Lung (tissue), 11 donors: ENCODE measurements at regions not wholly inside any gene's neighbourhood (a gene's known extent, or its start where the extent isn't known, plus 50 kb on each side); places are given as distances from the start of the nearest gene placed in this dataset.

Source experiments
- ATAC-seq: fragments of 200-7000 bp; cut with Tn5 transposase; one replicate; pipeline ENCODE4 v1.9.1; 2020; ENCODE audit warnings: moderate number of reproducible peaks; ENCODE audit not compliant: insufficient read depth, low FRiP score
- DNase-seq, 3 donors: peaks; one replicate each; pipeline ENCODE4 v3.0.0-alpha.2; 2013 to 2017
- H3K27ac ChIP-seq, 2 donors: one replicate each; pipeline ENCODE4 v1.5.1; 2013; ENCODE audit warnings: mild to moderate bottlenecking in 2 of 2, moderate library complexity in 2 of 2, control low read depth in 1 of 2, inconsistent platforms in 1 of 2, low read depth in 1 of 2, low read length in 1 of 2
- H3K27me3 ChIP-seq, 3 donors: one replicate each; pipeline ENCODE4 v1.5.1; 2013; ENCODE audit warnings: low read length in 2 of 3; ENCODE audit not compliant: control insufficient read depth in 3 of 3, insufficient read depth in 3 of 3
- H3K36me3 ChIP-seq, 4 donors: one replicate each; pipeline ENCODE4 v1.5.1; 2013; ENCODE audit warnings: low read length in 4 of 4, mild to moderate bottlenecking in 1 of 4, moderate library complexity in 1 of 4; ENCODE audit not compliant: control insufficient read depth in 4 of 4, insufficient read depth in 4 of 4
- H3K4me1 ChIP-seq, 5 donors: one replicate each; pipeline ENCODE4 v1.5.1; 2013; ENCODE audit warnings: low read length in 5 of 5, mild to moderate bottlenecking in 2 of 5, moderate library complexity in 1 of 5; ENCODE audit not compliant: control insufficient read depth in 5 of 5, insufficient read depth in 5 of 5
- H3K4me3 ChIP-seq: one replicate; pipeline ENCODE4 v1.5.1; 2013; ENCODE audit warnings: mild to moderate bottlenecking, control low read depth, moderate library complexity
- H3K9ac ChIP-seq, 2 donors: one replicate each; pipeline ENCODE4 v1.5.1; 2013; ENCODE audit warnings: low read length in 2 of 2, control low read depth in 1 of 2; ENCODE audit not compliant: insufficient read depth in 1 of 2
- H3K9me3 ChIP-seq, 4 donors: one replicate each; pipeline ENCODE4 v1.5.1; 2013; ENCODE audit warnings: low read length in 3 of 4, mild to moderate bottlenecking in 1 of 4, moderate library complexity in 1 of 4; ENCODE audit not compliant: control insufficient read depth in 4 of 4, insufficient read depth in 3 of 4
- WGBS, 2 donors: extraction: QIAGEN DNeasy Blood & Tissue Kit; methylation state at CpG; one replicate each; pipeline ENCODE4 v1.1.7; 2013; 5-methylcytosine and 5-hydroxymethylcytosine counted together
- TF ChIP-seq, protein P1 (sequence below): IDR thresholded peaks from 2 replicates; pipeline ENCODE4 v1.5.1; 2012; ENCODE audit warnings: mild to moderate bottlenecking; ENCODE audit errors: control extremely low read depth, extremely low read depth
- donor health status: control.
- donor health status: control.
- donor health status: Bipolar disorder and iron deficiency.
- donor health status: healthy.
- donor health status: DM: yes; HTN: yes; CAD: no.

DNA sequence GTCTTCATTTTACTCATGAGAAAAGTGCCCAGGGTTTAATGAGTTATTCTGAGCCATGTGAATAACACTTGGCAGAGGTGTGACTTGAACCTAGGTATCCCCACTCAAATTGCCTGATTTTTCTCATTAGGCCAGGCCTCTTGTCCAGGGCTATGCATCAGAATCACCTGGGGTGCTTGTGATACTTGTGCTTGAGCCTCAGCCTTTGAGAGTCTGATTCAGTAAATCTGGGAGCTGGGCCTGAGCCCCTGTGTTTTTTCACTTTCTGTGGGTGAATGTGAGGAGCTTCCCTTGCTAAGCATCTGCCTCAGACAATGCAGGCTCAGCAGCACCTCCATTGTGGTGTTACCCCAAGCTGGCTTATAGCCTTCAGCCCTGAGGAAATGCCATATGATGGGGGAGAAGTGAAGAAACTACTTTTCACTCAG, 127.1 kb downstream of the S1PR1 start:
- ATAC-seq: no peak
- TF ChIP-seq, protein P1, sequence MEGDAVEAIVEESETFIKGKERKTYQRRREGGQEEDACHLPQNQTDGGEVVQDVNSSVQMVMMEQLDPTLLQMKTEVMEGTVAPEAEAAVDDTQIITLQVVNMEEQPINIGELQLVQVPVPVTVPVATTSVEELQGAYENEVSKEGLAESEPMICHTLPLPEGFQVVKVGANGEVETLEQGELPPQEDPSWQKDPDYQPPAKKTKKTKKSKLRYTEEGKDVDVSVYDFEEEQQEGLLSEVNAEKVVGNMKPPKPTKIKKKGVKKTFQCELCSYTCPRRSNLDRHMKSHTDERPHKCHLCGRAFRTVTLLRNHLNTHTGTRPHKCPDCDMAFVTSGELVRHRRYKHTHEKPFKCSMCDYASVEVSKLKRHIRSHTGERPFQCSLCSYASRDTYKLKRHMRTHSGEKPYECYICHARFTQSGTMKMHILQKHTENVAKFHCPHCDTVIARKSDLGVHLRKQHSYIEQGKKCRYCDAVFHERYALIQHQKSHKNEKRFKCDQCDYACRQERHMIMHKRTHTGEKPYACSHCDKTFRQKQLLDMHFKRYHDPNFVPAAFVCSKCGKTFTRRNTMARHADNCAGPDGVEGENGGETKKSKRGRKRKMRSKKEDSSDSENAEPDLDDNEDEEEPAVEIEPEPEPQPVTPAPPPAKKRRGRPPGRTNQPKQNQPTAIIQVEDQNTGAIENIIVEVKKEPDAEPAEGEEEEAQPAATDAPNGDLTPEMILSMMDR: no peak
- Histone ChIP-seq H3K4me3 (no peak overlapping the region), H3K27ac (no peak overlapping the region), H3K27me3 (no peaks in the 10 kb centered on the region), H3K36me3 (no peaks in the 10 kb centered on the region), H3K4me1 (peaks cover 0 to 17% (median 0%) of the 10 kb centered on the region in 5 donors), H3K9ac (no peak overlapping the region), H3K9me3 (no peaks in the 10 kb centered on the region)
- DNase-seq: no peak

DNA sequence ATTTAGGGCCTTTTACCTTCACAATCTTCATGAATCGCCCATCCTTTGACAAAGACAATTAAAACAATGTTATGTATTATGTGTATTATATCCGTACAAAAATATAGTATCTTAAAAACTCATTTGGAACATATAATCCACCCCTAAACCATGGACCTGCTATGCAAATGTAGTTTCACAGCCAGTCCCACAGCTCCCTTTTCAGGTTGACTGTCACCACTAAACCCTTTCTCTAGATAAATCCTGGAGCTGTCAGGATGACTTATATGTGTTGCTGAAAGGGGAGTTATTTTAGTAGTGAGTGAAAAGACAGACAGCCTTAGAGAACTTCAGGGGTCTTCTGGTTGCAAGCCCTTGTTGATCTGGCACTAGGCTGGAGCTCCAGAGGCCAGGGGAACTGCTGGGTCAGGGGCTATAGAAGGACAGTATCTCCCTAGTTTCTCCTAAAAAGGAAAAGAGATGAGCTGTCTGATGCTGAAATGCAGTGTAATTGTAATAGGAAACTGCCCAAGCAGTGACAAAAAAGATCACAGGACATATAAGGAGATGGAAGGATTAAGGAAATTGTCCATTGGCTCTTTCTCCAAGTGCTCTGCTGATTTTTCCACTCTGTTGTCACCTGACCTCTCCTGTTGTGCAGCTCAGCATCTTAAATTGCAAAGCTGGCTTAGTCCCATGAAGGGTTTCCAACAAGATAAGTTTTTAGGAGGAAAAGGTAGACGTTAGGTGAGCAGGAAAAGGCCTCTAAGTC, 127.7 kb downstream of the S1PR1 start:
- Histone ChIP-seq H3K27ac (no peak overlapping the region), H3K27me3 (no peaks in the 10 kb centered on the region), H3K9me3 (no peaks in the 10 kb centered on the region), H3K4me3 (no peak overlapping the region), H3K9ac (no peak overlapping the region), H3K36me3 (no peaks in the 10 kb centered on the region), H3K4me1 (peaks cover 0 to 17% (median 0%) of the 10 kb centered on the region in 5 donors)
- TF ChIP-seq, protein P1: no peak
- no peak for DNase-seq
- WGBS, 2 donors: 90% methylated on average over 3 of the region's 3 CpGs
- ATAC-seq: no peak

DNA sequence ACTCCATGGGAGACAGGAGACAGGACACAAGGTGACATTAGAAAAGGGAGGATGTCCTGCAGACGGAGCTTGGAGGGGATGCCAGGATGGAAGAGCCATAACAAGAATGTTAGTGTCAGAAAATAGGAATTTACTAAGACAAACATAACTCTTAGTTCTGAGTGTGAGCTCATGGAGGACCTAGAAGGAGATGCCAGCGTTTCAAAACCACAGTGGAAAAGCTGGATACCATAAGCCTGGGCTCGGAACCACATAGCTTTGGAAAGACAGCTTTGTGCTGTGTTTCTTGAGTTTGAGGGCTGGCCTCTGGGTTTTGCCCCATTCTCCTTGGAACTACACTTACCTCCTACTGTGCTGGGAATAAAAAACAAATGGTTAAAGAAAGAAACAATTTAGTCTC, 128.4 kb downstream of the S1PR1 start:
- DNase-seq (no peak), ATAC-seq (no peak)
- TF ChIP-seq, protein P1: no peak
- Histone ChIP-seq H3K36me3 (no peaks in the 10 kb centered on the region), H3K9me3 (no peaks in the 10 kb centered on the region), H3K27me3 (no peaks in the 10 kb centered on the region), H3K4me1 (peaks cover 0 to 19% (median 0%) of the 10 kb centered on the region in 5 donors), H3K9ac (no peak overlapping the region), H3K27ac (no peak overlapping the region), H3K4me3 (no peak overlapping the region)
- 67 to 87% methylated on average over 3 of the region's 3 CpGs for WGBS, 2 donors

DNA sequence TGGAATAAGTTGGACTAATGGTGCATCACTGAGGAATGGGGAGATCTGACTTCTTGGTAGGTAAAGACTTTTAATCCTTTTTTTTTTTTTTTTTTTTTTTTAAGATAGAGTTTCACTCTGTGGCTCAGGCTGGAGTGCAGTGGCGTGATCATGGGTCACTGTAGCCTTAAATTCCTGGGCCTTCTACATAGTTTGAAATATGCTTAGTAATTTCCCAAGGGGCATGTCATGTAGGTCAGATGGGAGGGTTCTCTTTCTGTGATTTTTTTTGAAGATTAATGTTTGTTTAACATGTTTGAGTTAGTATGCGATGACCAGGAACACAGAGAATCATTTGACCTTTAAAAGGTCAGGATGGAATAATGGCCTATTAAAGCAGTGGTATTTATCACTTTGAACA, 129.1 kb downstream of the S1PR1 start:
- WGBS, 2 donors: 86 to 93% methylated on average over 2 of the region's 2 CpGs
- H3K36me3 ChIP-seq: no peaks in the 10 kb centered on the region
- H3K27ac ChIP-seq: no peak overlapping the region
- H3K27me3 ChIP-seq: no peaks in the 10 kb centered on the region
- DNase-seq: no peak
- H3K9ac ChIP-seq: no peak overlapping the region
- peaks cover 0 to 26% (median 0%) of the 10 kb centered on the region in 5 donors for H3K4me1 ChIP-seq
- no peak overlapping the region for H3K4me3 ChIP-seq
- ATAC-seq: no peak
- H3K9me3 ChIP-seq: no peaks in the 10 kb centered on the region
- TF ChIP-seq, protein P1: no peak
